IgD-negative memory B cell (primary cell): ENCODE measurements at regions not wholly inside any gene's neighbourhood (a gene's known extent, or its start where the extent isn't known, plus 50 kb on each side); places are given as distances from the start of the nearest gene placed in this dataset.
"Not testable (repeated sequence)": the region's sequence is repeated elsewhere in the genome, so short reads cannot be mapped to it uniquely, and the experiment has no call there.

Experiments
- H3K27ac Mint-ChIP-seq, 3 donors: one replicate each; pipeline ENCODE4 v1.8.0; 2020 to 2022; ENCODE audit warnings: mild to moderate bottlenecking in 3 of 3, mixed read lengths in 3 of 3, moderate library complexity in 1 of 3
- H3K27me3 Mint-ChIP-seq: one replicate; pipeline ENCODE4 v1.8.0; 2021; ENCODE audit warnings: mixed read lengths
- H3K36me3 Mint-ChIP-seq: one replicate; pipeline ENCODE4 v1.8.0; 2020; ENCODE audit warnings: mild to moderate bottlenecking, mixed read lengths
- H3K4me1 Mint-ChIP-seq, 3 donors: one replicate each; pipeline ENCODE4 v1.8.0; 2020 to 2022; ENCODE audit warnings: mixed read lengths in 3 of 3, mild to moderate bottlenecking in 1 of 3
- H3K4me3 Mint-ChIP-seq, 4 donors: one replicate each; pipeline ENCODE4 v1.8.0; 2020 to 2022; ENCODE audit warnings: mild to moderate bottlenecking in 4 of 4, mixed read lengths in 4 of 4, moderate library complexity in 3 of 4
- H3K9me3 Mint-ChIP-seq, 3 donors: one replicate each; pipeline ENCODE4 v1.8.0; 2020 to 2021; ENCODE audit warnings: mixed read lengths in 3 of 3, mild to moderate bottlenecking in 1 of 3

DNA sequence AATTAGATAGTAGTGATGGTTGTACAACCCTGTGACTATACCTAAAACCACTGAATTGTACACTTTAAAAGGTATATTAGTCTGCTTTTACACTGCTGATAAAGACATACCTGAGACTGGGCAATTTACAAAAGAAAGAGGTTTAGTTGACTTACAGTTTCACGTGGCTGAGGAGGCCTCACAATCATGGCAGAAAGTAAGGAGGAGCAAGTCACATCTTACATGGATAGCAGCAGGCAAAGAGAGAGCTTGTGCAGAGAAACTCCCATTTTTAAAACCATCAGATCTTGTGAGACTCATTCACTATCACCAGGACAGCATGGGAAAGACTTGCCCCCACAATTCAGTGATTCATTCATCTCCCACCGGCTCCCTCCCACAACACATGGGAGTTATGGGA, 379.9 kb downstream of the RRAGC start:
- Mint-ChIP-seq H3K4me3 (peak overlapping the region in 1 of 4 donors; percentile 66), H3K9me3 (peaks cover 2 to 14% (median 7%) of the 10 kb centered on the region in 3 donors), H3K27ac (peak overlapping the region in 1 of 3 donors; percentile 91), H3K4me1 (peaks cover 13 to 37% (median 18%) of the 10 kb centered on the region in 3 donors)
- H3K27me3 Mint-ChIP-seq, H3K36me3 Mint-ChIP-seq: not testable (repeated sequence)

GRCh38 chr1:38477811-38478210, 381.8 kb downstream of the RRAGC start:
- Mint-ChIP-seq H3K36me3 (peaks cover 1% of the 10 kb centered on the region), H3K9me3 (peaks cover 2 to 14% (median 7%) of the 10 kb centered on the region in 3 donors), H3K27me3 (no peaks in the 10 kb centered on the region), H3K4me3 (peak overlapping the region; percentile 87 to 96 (median 94)), H3K27ac (peak overlapping the region; percentile 92 to 97 (median 94)), H3K4me1 (peaks cover 31 to 51% (median 31%) of the 10 kb centered on the region in 3 donors)

DNA sequence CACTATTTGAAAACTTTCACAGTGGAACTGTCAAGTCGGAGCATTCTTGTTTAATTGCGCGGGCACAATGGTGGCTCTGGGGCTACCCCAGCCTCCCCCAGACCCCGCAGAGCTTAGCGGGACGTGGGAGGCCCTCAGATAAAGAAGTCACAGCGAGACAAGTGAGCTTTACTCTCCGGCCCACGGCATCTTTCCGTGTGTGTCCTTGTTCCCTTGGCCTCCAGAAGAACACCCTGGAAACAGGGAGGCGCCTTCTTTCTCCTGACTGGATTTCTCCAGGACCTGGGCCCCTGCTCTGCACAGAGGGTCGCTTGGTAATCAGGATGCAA, 382.8 kb downstream of the RRAGC start:
- H3K36me3 Mint-ChIP-seq = peaks cover 1% of the 10 kb centered on the region
- H3K4me1 Mint-ChIP-seq = peaks cover 28 to 51% (median 28%) of the 10 kb centered on the region in 3 donors
- peak overlapping the region; percentile 87 to 96 (median 94) for H3K4me3 Mint-ChIP-seq
- peak overlapping the region; percentile 92 to 97 (median 94) for H3K27ac Mint-ChIP-seq
- no peaks in the 10 kb centered on the region for H3K27me3 Mint-ChIP-seq
- H3K9me3 Mint-ChIP-seq = peaks cover 2 to 14% (median 7%) of the 10 kb centered on the region in 3 donors

- peaks cover 2 to 14% (median 7%) of the 10 kb centered on the region in 3 donors for H3K9me3 Mint-ChIP-seq
- H3K27ac Mint-ChIP-seq = peak overlapping the region; percentile 94 to 99 (median 97)
- peaks cover 1% of the 10 kb centered on the region for H3K36me3 Mint-ChIP-seq
- peaks cover 30 to 48% (median 31%) of the 10 kb centered on the region in 3 donors for H3K4me1 Mint-ChIP-seq
- peak overlapping the region; percentile 87 to 96 (median 95) for H3K4me3 Mint-ChIP-seq
- no peaks in the 10 kb centered on the region for H3K27me3 Mint-ChIP-seq
These were observed 383.3 kb downstream of the RRAGC start for GRCh38 chr1:38476111-38476849.

- Mint-ChIP-seq H3K36me3 (peaks cover 1% of the 10 kb centered on the region), H3K4me3 (peak overlapping the region; percentile 87 to 96 (median 92)), H3K4me1 (peaks cover 31 to 48% (median 32%) of the 10 kb centered on the region in 3 donors), H3K9me3 (peaks cover 2 to 14% (median 7%) of the 10 kb centered on the region in 3 donors), H3K27ac (peak overlapping the region; percentile 94 to 99 (median 97)), H3K27me3 (no peaks in the 10 kb centered on the region)
These were observed 384.0 kb downstream of the RRAGC start for GRCh38 chr1:38475624-38476005.

DNA sequence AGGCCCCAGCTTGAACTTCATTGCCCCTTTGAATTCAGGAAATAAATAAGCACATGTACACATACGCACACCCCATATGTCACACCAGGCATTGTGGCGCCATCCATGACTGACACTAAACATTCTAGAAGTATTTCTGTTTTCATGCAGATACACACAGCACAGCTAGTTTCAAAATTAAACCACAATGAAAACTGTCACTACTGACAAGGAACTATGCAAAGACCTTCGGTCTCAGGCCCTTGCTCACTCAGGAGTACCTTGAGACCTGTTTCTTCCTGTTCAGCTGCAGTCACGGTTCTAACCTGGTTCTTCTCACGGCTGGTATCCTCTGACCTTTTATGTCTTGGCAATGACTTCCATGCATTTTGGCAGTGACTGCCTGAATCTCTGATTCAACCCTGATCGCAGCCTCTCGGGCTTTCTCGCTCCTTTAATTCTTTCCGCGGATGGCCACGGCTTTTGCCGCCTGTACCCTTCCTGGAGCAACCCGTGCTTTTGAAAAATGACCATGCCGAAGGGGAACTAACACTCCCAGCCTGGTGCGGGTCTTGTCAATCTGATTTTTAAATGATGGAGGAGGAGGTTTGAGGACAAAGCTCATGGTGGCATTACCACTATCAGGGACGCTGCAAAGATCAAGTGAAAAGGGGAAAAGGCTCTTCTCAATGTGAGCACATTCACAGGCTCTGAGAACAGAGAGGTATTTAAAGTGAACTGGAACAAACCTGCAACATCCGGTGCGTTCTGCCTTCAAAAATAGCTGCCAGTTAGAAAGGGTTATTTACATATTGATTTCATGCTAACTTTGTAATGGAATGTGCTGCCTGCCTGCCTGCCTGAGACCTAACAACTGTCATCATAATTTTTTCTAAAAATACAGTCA, 384.6 kb downstream of the RRAGC start:
- Mint-ChIP-seq H3K27me3 (no peaks in the 10 kb centered on the region), H3K27ac (peak overlapping the region; percentile 94 to 99 (median 97)), H3K4me1 (peaks cover 31 to 48% (median 32%) of the 10 kb centered on the region in 3 donors), H3K4me3 (peak overlapping the region; percentile 87 to 96 (median 92)), H3K9me3 (peaks cover 2 to 14% (median 7%) of the 10 kb centered on the region in 3 donors), H3K36me3 (peaks cover 1% of the 10 kb centered on the region)

GRCh38 chr1:38466487-38466886, 393.1 kb downstream of the RRAGC start:
- Mint-ChIP-seq H3K9me3 (peaks cover 0 to 8% (median 0%) of the 10 kb centered on the region in 3 donors), H3K4me1 (peaks cover 1 to 3% (median 2%) of the 10 kb centered on the region in 3 donors), H3K27me3 (no peaks in the 10 kb centered on the region), H3K27ac (no peak overlapping the region), H3K36me3 (peaks cover 4% of the 10 kb centered on the region), H3K4me3 (no peak overlapping the region)

DNA sequence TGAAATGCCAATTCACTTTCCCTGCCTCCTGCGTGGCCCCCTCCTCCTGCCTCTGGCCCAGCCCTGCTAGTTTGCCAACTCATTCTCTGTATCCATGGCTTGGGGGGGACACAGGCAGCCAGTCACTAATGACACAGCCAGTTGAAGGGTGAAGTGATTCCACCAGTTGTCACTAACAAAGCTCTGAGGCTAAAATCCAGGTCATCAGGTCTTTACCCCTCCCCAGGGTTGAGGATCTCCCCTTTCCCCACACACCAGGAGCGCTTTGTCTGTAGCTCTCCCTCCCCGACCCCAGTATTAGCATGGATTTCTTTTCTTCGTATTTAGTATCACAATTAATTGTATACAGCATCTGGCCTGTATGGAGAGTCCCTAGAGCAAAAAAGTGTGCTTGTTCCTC, 394.1 kb downstream of the RRAGC start:
- H3K9me3 Mint-ChIP-seq = peaks cover 0 to 8% (median 0%) of the 10 kb centered on the region in 3 donors
- peaks cover 0 to 1% (median 0%) of the 10 kb centered on the region in 3 donors for H3K4me1 Mint-ChIP-seq
- H3K4me3 Mint-ChIP-seq = no peak overlapping the region
- H3K27me3 Mint-ChIP-seq = no peaks in the 10 kb centered on the region
- peaks cover 4% of the 10 kb centered on the region for H3K36me3 Mint-ChIP-seq
- no peak overlapping the region for H3K27ac Mint-ChIP-seq

GRCh38 chr1:38464071-38464661, 395.4 kb downstream of the RRAGC start:
- peaks cover 0 to 3% (median 1%) of the 10 kb centered on the region in 3 donors for H3K4me1 Mint-ChIP-seq
- no peak overlapping the region for H3K4me3 Mint-ChIP-seq
- peaks cover 6% of the 10 kb centered on the region for H3K36me3 Mint-ChIP-seq
- H3K27me3 Mint-ChIP-seq = no peaks in the 10 kb centered on the region
- peaks cover 0 to 8% (median 0%) of the 10 kb centered on the region in 3 donors for H3K9me3 Mint-ChIP-seq
- H3K27ac Mint-ChIP-seq = no peak overlapping the region

- H3K27ac Mint-ChIP-seq = no peak overlapping the region
- H3K36me3 Mint-ChIP-seq = peaks cover 6% of the 10 kb centered on the region
- H3K9me3 Mint-ChIP-seq = peaks cover 0 to 8% (median 0%) of the 10 kb centered on the region in 3 donors
- peak overlapping the region in 1 of 4 donors; percentile 25 for H3K4me3 Mint-ChIP-seq
- no peaks in the 10 kb centered on the region for H3K27me3 Mint-ChIP-seq
- peaks cover 0 to 3% (median 1%) of the 10 kb centered on the region in 3 donors for H3K4me1 Mint-ChIP-seq
These were observed 396.5 kb downstream of the RRAGC start for GRCh38 chr1:38463074-38463473.

- Mint-ChIP-seq H3K4me1 (peaks cover 0 to 3% (median 0%) of the 10 kb centered on the region in 3 donors), H3K36me3 (peaks cover 2% of the 10 kb centered on the region), H3K27me3 (no peaks in the 10 kb centered on the region), H3K9me3 (peaks cover 0 to 3% (median 0%) of the 10 kb centered on the region in 3 donors), H3K4me3 (no peak overlapping the region), H3K27ac (no peak overlapping the region)
These were observed 403.1 kb downstream of the RRAGC start for GRCh38 chr1:38456531-38456876.

- Mint-ChIP-seq H3K4me1 (peaks cover 0 to 3% (median 0%) of the 10 kb centered on the region in 3 donors), H3K36me3 (peaks cover 2% of the 10 kb centered on the region), H3K4me3 (no peak overlapping the region), H3K9me3 (peaks cover 0 to 3% (median 0%) of the 10 kb centered on the region in 3 donors), H3K27me3 (no peaks in the 10 kb centered on the region), H3K27ac (no peak overlapping the region)
These were observed 403.6 kb downstream of the RRAGC start for GRCh38 chr1:38455829-38456530.

GRCh38 chr1:38454749-38455441, 404.7 kb downstream of the RRAGC start:
- Mint-ChIP-seq H3K9me3 (peaks cover 0 to 3% (median 0%) of the 10 kb centered on the region in 3 donors), H3K36me3 (no peaks in the 10 kb centered on the region), H3K27me3 (no peaks in the 10 kb centered on the region), H3K4me1 (no peaks in the 10 kb centered on the region), H3K27ac (peak overlapping the region in 1 of 3 donors; percentile 11), H3K4me3 (no peak overlapping the region)

GRCh38 chr1:38454236-38454635, 405.3 kb downstream of the RRAGC start:
- Mint-ChIP-seq H3K4me3 (no peak overlapping the region), H3K27ac (no peak overlapping the region), H3K9me3 (peaks cover 0 to 3% (median 0%) of the 10 kb centered on the region in 3 donors), H3K36me3 (no peaks in the 10 kb centered on the region), H3K27me3 (no peaks in the 10 kb centered on the region), H3K4me1 (no peaks in the 10 kb centered on the region)
